A549 (cell line): ENCODE measurements at regions not wholly inside any gene's neighbourhood (a gene's known extent, or its start where the extent isn't known, plus 50 kb on each side); places are given as distances from the start of the nearest gene placed in this dataset.

Source experiments
- ATAC-seq, 2 experiments: fragments of 200-7000 bp in 1 of 2; fragments of >200 bp in 1 of 2; cut with Nextera tagmentation in 1 of 2; cut with Tn5 transposase in 1 of 2; 3 replicates each; pipeline versions ENCODE4 v1.8.0 to v1.9.1; 2018 to 2020; ENCODE audit warnings: mild to moderate bottlenecking in 1 of 2, moderate library complexity in 1 of 2
- CTCF ChIA-PET: fragments of 300-600 bp; sonication (Branson Sonifier 250); formaldehyde crosslinking; extraction: SDS; loops from one replicate; lab custom pipeline; 2021; ENCODE audit warnings: antibody characterized with exemption, inconsistent platforms; lab: Yijun Ruan, JAX
- POLR2A ChIA-PET: fragments of 350-600 bp; formaldehyde crosslinking; extraction: SDS; loops from one replicate; lab custom pipeline; 2021; ENCODE audit warnings: antibody characterized with exemption, inconsistent platforms; lab: Yijun Ruan, JAX
- DNase-seq, 2 experiments: peaks; one replicate each; pipeline versions ENCODE4 v3.0.0 to v3.0.0-alpha.2; 2011 to 2016; ENCODE audit warnings: low read depth in 1 of 2, low spot score in 1 of 2
- FAIRE-seq: peaks from 2 replicates; lab custom pipeline; 2011; peaks lifted over from hg19 to GRCh38; lab: Jason Lieb, UNC
- H3K27ac ChIP-seq, 2 experiments: fragments of >200 bp; sonication (Bioruptor Twin); formaldehyde crosslinking; 3 replicates each; pipeline ENCODE4 v1.5.1; 2016 to 2017
- H3K4me1 ChIP-seq: fragments of >200 bp; sonication (Bioruptor Twin); formaldehyde crosslinking; 3 replicates; pipeline ENCODE4 v1.6.1; 2016
- H3K4me2 ChIP-seq: fragments of >200 bp; sonication (Bioruptor Twin); formaldehyde crosslinking; 3 replicates; pipeline ENCODE4 v1.6.1; 2016
- H3K4me3 ChIP-seq: fragments of >200 bp; sonication (Bioruptor Twin); formaldehyde crosslinking; 3 replicates; pipeline ENCODE4 v1.5.1; 2016
- H3K9me3 ChIP-seq: fragments of >200 bp; sonication (Bioruptor Twin); formaldehyde crosslinking; 3 replicates; pipeline ENCODE4 v1.6.1; 2016
- BCL3 ChIP-seq: fragments of >200 bp; sonication (Bioruptor Twin); formaldehyde crosslinking; IDR thresholded peaks from 3 replicates; pipeline ENCODE4 v1.6.1; 2016
- BHLHE40 ChIP-seq: IDR thresholded peaks from 2 replicates; pipeline ENCODE4 v1.6.1; 2012; ENCODE audit warnings: low read depth, low read length, inconsistent platforms
- CEBPB ChIP-seq, 2 experiments: fragments of >200 bp in 1 of 2; sonication (Bioruptor Twin) in 1 of 2; formaldehyde crosslinking in 1 of 2; IDR thresholded peaks; 2 replicates each; pipeline ENCODE4 v1.6.1; 2012 to 2016
- E2F6 ChIP-seq: IDR thresholded peaks from 2 replicates; pipeline ENCODE4 v1.6.1; 2012; ENCODE audit warnings: low read depth, borderline replicate concordance
- EHF ChIP-seq: fragments of 250-450 bp; sonication (Bioruptor Pico); IDR thresholded peaks from 2 replicates; pipeline ENCODE4 v1.5.0; 2020; ENCODE audit warnings: mild to moderate bottlenecking
- ESRRA ChIP-seq: fragments of 150-350 bp; IDR thresholded peaks from 2 replicates; pipeline ENCODE4 v1.6.1; 2014; ENCODE audit warnings: mild to moderate bottlenecking, low read length, borderline replicate concordance
- FOSB ChIP-seq: fragments of 250-450 bp; sonication (Bioruptor Pico); IDR thresholded peaks from 2 replicates; pipeline ENCODE4 v1.5.0; 2020; ENCODE audit warnings: mild to moderate bottlenecking, moderate library complexity
- FOSL2 ChIP-seq, 2 experiments: fragments of 450-650 bp in 1 of 2; fragments of >200 bp in 1 of 2; sonication (Bioruptor Twin) in 1 of 2; formaldehyde crosslinking; IDR thresholded peaks; 2 replicates each; pipeline versions ENCODE4 v1.5.0 to v1.6.1; 2016 to 2020; ENCODE audit warnings: mild to moderate bottlenecking in 1 of 2, moderate library complexity in 1 of 2
- FOXS1 ChIP-seq: fragments of 250-450 bp; sonication (Bioruptor Pico); IDR thresholded peaks from 2 replicates; pipeline ENCODE4 v1.5.0; 2020; ENCODE audit warnings: mild to moderate bottlenecking, moderate library complexity
- HDAC2 ChIP-seq: fragments of 200-600 bp; sonication (generic); IDR thresholded peaks from 2 replicates; pipeline ENCODE4 v1.6.1; 2016
- HES2 ChIP-seq: fragments of >200 bp; sonication (Bioruptor Twin); formaldehyde crosslinking; IDR thresholded peaks from 2 replicates; pipeline ENCODE4 v1.6.1; 2016
- HOXB5 ChIP-seq: fragments of 250-450 bp; sonication (Bioruptor Pico); IDR thresholded peaks from 2 replicates; pipeline ENCODE4 v1.5.0; 2020; ENCODE audit warnings: mild to moderate bottlenecking, moderate library complexity
- JUN ChIP-seq, 2 experiments: fragments of >200 bp; sonication (Bioruptor Twin); formaldehyde crosslinking; IDR thresholded peaks; 2 replicates in 1 of 2; 3 replicates in 1 of 2; pipeline ENCODE4 v1.6.1; 2016 to 2017
- JUNB ChIP-seq: fragments of >200 bp; sonication (Bioruptor Twin); formaldehyde crosslinking; IDR thresholded peaks from 2 replicates; pipeline ENCODE4 v1.6.1; 2016
- KDM5A ChIP-seq: fragments of 200-600 bp; sonication (generic); IDR thresholded peaks from 2 replicates; pipeline ENCODE4 v1.6.1; 2016; ENCODE audit warnings: antibody characterized with exemption, mild to moderate bottlenecking
- MAX ChIP-seq: IDR thresholded peaks from 2 replicates; pipeline ENCODE4 v1.6.1; 2012
- MYC ChIP-seq: IDR thresholded peaks from 2 replicates; pipeline ENCODE4 v1.6.1; 2012; ENCODE audit warnings: mild to moderate bottlenecking, inconsistent platforms, low read length, improper control_type of control experiment, borderline replicate concordance
- NPAS2 ChIP-seq: fragments of 250-450 bp; sonication (Bioruptor Pico); IDR thresholded peaks from 2 replicates; pipeline ENCODE4 v1.8.0; 2022; ENCODE audit warnings: mild to moderate bottlenecking, moderate library complexity, borderline replicate concordance
- RARB ChIP-seq: fragments of 250-450 bp; sonication (Bioruptor Pico); IDR thresholded peaks from 2 replicates; pipeline ENCODE4 v1.8.0; 2021; ENCODE audit warnings: mild to moderate bottlenecking, moderate library complexity
- RCOR1 ChIP-seq: fragments of 150-350 bp; IDR thresholded peaks from 2 replicates; pipeline ENCODE4 v1.6.1; 2014; ENCODE audit warnings: antibody characterized with exemption, low read length, low read depth
- REST ChIP-seq: fragments of 200-600 bp; sonication (generic); IDR thresholded peaks from 2 replicates; pipeline ENCODE4 v1.6.1; 2016; ENCODE audit warnings: antibody characterized with exemption, mild to moderate bottlenecking, moderate library complexity
- RFX5 ChIP-seq: fragments of 450-650 bp; IDR thresholded peaks from 2 replicates; pipeline ENCODE4 v1.7.1; 2014; ENCODE audit warnings: antibody characterized with exemption, mild to moderate bottlenecking, moderate library complexity
- SMC3 ChIP-seq: fragments of >200 bp; sonication (Bioruptor Twin); formaldehyde crosslinking; IDR thresholded peaks from 3 replicates; pipeline ENCODE4 v1.6.1; 2018; ENCODE audit warnings: inconsistent platforms
- SREBF2 ChIP-seq: fragments of 450-650 bp; IDR thresholded peaks from 2 replicates; pipeline ENCODE4 v1.6.1; 2014; ENCODE audit warnings: mild to moderate bottlenecking, moderate library complexity
- ZC3H11A ChIP-seq: fragments of 450-650 bp; IDR thresholded peaks from 2 replicates; pipeline ENCODE4 v1.6.1; 2014; ENCODE audit warnings: antibody characterized with exemption, mild to moderate bottlenecking
- WGBS: methylation state at CpG from one replicate; pipeline ENCODE4 v1.1.6; 2017; ENCODE audit errors: missing lambda C conversion rate; 5-methylcytosine and 5-hydroxymethylcytosine counted together

- TF ChIP-seq REST: no peak
- no peak for TF ChIP-seq RCOR1
Measured at GRCh38 chr5:12911156-12911555, 1006.9 kb upstream of the CTNND2 start (continued).

GRCh38 chr5:12910641-12911040, 1006.4 kb upstream of the CTNND2 start:
- no peaks in the 10 kb centered on the region for H3K4me1 ChIP-seq
- no peak for TF ChIP-seq RARB (CRISPR knock-in tag)
- TF ChIP-seq, all 56 proteins: peak for 0
- H3K9me3 ChIP-seq: no peaks in the 10 kb centered on the region
- no peak for FAIRE-seq
- POLR2A ChIA-PET: no interaction called here
- no peak overlapping the region for H3K27ac ChIP-seq
- no peak for DNase-seq
- no peak for ATAC-seq
- H3K4me2 ChIP-seq: no peak overlapping the region
- CTCF ChIA-PET: no interaction called here
- WGBS: 25% methylated on average over 3 of the region's 3 CpGs
- no peak overlapping the region for H3K4me3 ChIP-seq

GRCh38 chr5:12902611-12903010, 998.4 kb upstream of the CTNND2 start:
- CTCF ChIA-PET: no interaction called here
- Histone ChIP-seq H3K9me3 (no peaks in the 10 kb centered on the region), H3K4me2 (no peak overlapping the region), H3K4me3 (no peak overlapping the region), H3K27ac (no peak overlapping the region), H3K4me1 (no peaks in the 10 kb centered on the region)
- WGBS: 0% methylated on average over 4 of the region's 4 CpGs
- POLR2A ChIA-PET: no interaction called here
- DNase-seq (no peak), ATAC-seq (no peak), FAIRE-seq (no peak)
- TF ChIP-seq ZC3H11A: no peak
- TF ChIP-seq HES2: no peak
- TF ChIP-seq JUNB: no peak
- no peak for TF ChIP-seq MYC
- TF ChIP-seq JUN (IDR thresholded peaks at IDR 0.05): no peak
- TF ChIP-seq SMC3: no peak
- no peak for TF ChIP-seq FOSB (CRISPR knock-in tag)
- no peak for TF ChIP-seq FOXS1 (CRISPR knock-in tag)
- TF ChIP-seq ESRRA: no peak
- no peak for TF ChIP-seq HDAC2
- no peak for TF ChIP-seq EHF (CRISPR knock-in tag)
- TF ChIP-seq MAX: no peak
- no peak for TF ChIP-seq BHLHE40
- TF ChIP-seq RARB (CRISPR knock-in tag): no peak
- no peak for TF ChIP-seq SREBF2

GRCh38 chr5:12901696-12902095, 997.5 kb upstream of the CTNND2 start:
- WGBS: 4% methylated on average over 1 of the region's 1 CpG
- Histone ChIP-seq H3K27ac (no peak overlapping the region), H3K4me3 (no peak overlapping the region), H3K9me3 (no peaks in the 10 kb centered on the region), H3K4me2 (no peak overlapping the region), H3K4me1 (no peaks in the 10 kb centered on the region)
- FAIRE-seq (no peak), DNase-seq (no peak), ATAC-seq (no peak)
- TF ChIP-seq CEBPB (IDR thresholded peaks at IDR 0.05): no peak
- TF ChIP-seq FOXS1 (CRISPR knock-in tag): no peak
- no peak for TF ChIP-seq RARB (CRISPR knock-in tag)
- no peak for TF ChIP-seq HOXB5 (CRISPR knock-in tag)
- TF ChIP-seq ESRRA: no peak
- no peak for TF ChIP-seq RFX5
- TF ChIP-seq BCL3: no peak
- no peak for TF ChIP-seq E2F6
- TF ChIP-seq KDM5A: no peak
- no peak for TF ChIP-seq MYC
- no peak for TF ChIP-seq NPAS2 (CRISPR knock-in tag)
- TF ChIP-seq FOSL2 (IDR thresholded peaks at IDR 0.05): no peak
- TF ChIP-seq FOSL2 (CRISPR knock-in tag; IDR thresholded peaks at IDR 0.05): no peak
- TF ChIP-seq ZC3H11A: no peak
- CTCF ChIA-PET: no interaction called here
- POLR2A ChIA-PET: no interaction called here
